GM18873 (cell line): ENCODE measurements at regions not wholly inside any gene's neighbourhood (a gene's known extent, or its start where the extent isn't known, plus 50 kb on each side); places are given as distances from the start of the nearest gene placed in this dataset.

Experiments
- ATAC-seq: cut with Tn5 transposase; IDR thresholded peaks from one replicate; pipeline ENCODE4 v1.9.1; 2021; ENCODE audit warnings: mild to moderate bottlenecking, moderate library complexity, moderate number of reproducible peaks; ENCODE audit not compliant: unreplicated experiment, low FRiP score

DNA sequence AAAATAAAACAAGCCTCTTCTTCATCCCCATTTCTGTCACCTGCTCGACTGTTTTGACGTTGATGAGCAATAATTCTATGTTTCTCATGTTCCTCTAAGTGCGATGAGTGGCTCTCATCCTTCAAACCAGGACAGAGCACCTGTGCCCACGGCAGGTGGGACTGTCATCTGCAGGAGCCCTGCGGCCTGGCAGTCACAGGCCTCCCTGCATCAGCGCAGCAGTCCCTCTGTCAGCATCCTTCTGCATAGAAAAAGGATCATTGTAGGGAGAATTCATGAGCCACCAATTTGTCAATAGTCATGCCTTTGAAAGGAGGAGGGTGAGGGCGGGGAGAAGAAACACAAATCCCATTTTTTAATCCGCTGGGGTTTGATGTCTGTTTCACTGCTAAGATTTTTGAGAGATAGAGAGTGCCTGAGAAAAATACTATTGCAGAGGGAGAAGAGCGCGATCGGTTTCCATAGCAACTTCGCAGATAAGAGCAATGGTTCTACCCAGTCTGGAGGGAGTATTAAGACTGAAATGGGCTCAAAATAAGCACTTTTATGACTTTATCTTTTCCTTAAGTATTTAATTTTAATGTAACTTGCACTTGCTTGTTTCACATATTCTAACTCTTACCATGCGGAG is 234.3 kb upstream of the NCKAP5 start:
- ATAC-seq: no peak

DNA sequence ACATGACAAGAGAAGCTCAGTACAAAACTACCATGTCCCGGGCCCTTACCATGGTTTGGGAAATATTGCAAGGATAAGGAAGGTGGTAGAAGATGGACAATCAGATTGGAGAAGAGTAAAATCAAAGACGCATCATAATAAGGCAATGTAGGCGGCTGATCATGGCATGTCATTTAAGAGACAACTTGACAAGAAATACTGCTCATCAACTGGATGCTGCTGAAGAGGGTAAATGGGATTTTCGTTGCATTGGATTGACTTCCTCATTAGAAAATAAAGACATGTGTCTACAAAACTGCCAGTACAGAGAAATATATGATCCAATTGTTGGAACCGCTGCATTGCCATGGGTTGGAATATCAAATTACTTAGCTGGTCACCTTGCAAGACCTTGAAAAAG is 238.3 kb upstream of the NCKAP5 start:
- no peak for ATAC-seq

DNA sequence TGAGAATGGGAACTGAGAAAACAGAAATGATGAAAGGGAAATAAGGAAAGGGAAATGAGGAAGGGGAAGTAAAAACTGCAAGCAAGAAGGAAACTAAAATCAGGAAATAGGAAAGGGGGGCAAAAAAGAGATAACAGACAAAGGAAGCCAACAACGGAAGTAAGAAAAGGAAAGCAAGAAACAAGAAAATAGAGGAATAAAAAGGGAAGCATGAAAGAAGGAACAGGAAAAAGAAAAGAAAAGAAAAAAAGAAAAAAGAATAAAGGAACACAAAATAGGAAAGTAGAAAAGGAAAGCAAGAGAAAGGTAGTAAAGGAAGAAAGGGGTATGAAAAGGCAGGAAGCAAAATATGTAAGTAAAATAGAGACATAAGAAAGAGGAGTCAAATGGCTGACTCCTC is 241.2 kb upstream of the NCKAP5 start:
- no peak for ATAC-seq

DNA sequence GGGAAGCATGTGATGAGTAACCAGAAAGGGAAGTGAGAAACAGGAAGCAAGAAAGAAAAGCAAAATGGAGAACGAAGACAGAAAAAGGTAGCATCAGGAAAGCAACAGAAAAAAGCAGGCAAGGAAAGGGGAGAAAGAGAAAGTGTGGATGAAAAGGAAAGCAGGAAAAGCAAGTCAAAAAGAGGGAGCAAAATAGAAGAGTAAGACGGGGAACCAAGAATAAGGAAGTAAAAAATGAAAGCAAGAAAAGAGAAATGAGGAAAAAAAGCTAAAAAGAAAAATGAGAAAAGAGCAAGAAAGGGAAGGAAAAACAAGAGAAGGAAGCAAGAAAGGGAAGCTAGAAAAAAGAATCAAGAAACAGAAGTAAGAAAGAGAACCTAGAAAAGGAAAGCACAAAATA is 242.3 kb upstream of the NCKAP5 start:
- no peak for ATAC-seq

DNA sequence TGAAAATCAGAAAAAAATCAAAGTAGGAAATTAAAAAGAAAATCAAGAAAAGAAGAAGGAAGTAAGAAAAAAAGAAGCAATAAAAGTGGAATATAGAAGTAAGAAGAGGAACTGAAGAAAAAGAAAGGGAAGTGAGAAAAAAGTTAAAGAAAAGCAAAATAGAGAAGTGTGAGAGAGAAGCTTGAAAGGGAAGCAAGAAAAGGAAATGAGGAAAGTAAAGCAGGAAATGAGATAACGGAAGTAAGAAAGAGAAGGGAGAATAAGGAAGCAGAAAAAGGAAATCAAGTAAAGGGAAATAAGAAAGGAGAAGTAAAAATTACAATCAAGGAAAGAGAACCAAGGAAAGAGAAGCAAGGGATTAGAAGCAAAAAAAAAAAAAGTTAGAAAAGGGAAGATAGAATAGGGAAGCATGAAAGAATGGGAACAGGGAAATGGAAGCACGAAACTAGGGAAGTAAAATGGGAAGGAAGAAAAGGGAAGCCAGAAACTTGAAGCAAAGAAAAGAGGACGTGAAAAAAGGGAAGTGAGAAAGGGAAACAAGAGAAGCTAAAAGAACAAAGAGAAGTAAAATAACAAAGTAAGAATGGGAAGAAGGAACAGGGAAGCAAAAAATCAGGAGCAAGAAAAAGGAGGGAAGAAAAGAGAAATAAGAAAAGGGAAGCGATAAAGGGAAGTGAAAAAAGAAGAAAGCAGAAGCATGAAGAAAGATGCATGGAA is 243.3 kb upstream of the NCKAP5 start:
- no peak for ATAC-seq

DNA sequence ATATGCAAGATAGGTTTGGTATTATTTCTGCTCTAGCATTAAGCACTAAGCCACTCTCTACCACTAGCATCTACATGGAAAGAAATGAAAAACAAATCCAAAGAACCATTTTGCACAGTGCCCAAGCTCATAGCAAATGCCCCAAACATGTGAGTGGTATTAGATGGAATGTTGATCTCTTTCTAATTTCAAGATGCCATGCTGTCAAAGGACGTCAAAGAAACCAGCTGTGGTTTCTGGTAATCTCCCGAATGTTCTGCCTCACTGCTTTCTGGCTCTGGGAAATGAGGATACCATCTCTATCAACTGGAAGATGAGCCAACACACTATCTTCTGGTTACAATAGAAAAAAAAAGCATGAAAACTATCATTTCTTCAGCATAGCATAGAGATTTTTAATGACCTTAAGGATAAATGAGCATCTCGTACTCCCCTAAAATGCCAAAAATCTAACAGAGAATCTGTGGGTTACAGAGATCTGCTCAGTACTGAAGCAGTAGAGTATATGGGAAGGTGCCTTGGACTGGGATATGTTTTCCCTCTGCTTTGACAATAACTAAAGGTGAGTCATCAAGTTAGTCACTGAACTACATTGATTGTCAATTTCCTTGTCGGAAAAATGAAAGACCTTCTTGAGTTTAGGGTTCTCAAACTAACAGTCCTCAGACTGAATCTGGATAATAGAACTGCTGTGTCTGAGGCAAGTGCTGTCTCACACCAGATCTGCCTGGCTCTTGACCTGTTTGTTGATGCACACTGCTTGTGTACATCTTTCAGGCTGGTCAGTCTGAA is 244.8 kb upstream of the NCKAP5 start:
- ATAC-seq: no peak

DNA sequence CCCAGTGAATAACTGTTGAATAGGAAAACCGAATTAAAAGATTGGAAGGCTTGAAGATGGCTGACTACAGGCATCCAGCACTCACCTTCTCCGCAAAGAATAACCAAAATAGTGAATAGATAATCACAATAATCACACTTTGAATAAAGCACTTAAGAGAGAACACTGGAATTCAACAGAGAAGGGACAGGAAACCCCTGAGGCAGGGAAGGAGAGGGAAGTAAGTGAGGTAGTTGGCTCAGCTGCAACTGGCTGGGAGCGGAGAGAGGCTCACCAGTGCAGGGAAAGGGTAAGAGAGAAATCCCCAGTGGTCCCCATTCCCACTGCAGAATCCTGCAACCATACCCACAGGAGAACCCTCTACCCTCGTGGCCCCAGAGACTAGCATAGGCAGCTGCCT is 246.6 kb upstream of the NCKAP5 start:
- ATAC-seq: no peak

DNA sequence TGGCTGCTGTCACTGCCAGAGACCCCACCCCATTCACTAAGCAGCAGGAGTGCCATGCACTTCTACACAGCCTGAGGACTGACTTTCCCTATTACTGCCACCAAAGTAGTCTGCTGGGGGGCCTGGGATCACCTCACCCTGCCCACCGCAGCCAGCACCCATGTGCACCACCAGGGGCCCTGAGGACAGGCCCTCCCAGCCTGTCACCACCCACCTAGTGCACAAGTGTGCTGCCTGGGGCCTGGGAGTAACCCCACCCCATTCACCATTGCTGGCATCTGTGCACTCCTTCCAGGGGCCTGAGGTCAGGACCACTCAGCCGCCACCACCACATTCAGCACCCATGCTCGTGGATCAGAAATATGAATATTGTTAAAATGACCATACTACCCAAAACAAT is 247.8 kb upstream of the NCKAP5 start:
- ATAC-seq: no peak

DNA sequence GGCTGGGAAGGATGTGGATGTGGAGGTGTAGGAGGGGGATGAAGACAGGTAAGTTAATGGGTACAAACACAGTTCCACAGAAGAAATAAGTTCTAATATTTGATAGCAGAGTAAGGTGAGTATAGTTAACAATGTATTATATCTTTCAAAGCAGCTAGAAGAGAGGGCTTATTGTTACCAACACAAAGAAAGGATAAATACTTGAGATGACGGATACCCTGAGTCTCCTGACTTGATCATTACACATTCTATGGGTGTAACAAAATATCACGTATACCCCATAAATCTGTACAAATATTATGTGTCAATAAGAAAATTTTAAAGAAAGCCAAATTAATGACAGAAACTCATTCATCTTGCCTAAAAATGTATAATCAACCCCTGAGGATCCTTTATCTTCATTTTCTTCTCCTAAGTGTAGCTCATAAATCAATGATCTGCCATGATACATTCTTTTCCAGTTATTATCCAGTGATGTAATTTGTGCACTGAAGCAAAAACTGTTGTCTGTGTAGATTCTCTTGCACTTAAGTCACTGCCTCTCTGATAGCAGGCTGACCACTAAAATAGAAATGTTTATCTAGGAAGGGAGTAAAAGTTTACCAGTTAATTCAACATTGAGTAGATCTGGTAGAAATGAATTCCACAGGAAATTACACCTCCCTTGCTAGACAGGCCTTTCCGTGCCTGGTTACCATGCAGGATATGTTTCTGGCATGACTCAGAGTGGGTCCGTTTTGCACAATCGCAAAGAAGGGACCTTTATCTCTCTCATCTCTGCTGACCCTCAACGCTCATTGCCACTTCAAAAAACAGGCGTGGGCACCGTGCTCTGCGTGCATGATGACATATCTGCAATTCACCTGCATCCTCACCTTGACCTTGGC is 249.7 kb upstream of the NCKAP5 start:
- ATAC-seq: no peak

DNA sequence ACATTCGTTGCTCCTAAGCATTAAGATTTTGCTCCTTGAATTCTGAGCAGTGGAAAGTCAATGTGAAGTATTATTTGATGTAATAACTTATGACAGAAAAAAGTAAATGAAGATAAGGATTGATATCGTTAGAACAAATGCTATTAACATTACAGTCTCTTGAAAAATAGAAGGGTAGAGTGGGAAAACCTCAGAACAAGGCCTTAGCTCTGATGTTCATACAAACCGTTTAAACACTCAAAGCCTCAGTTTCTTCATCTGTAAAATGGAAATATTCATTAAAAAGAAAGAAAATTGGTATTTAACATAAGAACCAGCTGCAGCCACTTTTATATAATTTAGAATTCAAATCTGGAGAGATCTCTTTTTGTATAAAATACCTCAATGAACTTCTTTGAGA is 250.4 kb upstream of the NCKAP5 start:
- ATAC-seq: no peak

DNA sequence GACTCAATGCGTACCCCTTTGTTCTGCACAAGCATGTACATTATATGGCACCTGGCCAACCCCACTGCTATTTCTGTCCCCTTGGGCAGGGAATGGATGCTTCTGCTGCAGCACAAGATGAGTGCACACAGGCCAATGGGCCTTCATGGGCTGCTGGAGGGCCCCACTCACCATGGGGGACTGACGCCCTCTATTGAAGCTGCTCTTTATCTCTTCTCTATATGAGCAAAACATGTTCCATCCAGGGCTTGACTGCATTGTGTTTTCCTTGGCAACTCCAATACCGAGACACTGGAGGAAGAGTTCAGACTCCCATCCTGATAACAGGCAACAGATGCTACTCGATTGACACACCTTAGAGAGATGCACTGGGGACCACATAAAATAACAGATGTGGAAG is 251.6 kb upstream of the NCKAP5 start:
- no peak for ATAC-seq

DNA sequence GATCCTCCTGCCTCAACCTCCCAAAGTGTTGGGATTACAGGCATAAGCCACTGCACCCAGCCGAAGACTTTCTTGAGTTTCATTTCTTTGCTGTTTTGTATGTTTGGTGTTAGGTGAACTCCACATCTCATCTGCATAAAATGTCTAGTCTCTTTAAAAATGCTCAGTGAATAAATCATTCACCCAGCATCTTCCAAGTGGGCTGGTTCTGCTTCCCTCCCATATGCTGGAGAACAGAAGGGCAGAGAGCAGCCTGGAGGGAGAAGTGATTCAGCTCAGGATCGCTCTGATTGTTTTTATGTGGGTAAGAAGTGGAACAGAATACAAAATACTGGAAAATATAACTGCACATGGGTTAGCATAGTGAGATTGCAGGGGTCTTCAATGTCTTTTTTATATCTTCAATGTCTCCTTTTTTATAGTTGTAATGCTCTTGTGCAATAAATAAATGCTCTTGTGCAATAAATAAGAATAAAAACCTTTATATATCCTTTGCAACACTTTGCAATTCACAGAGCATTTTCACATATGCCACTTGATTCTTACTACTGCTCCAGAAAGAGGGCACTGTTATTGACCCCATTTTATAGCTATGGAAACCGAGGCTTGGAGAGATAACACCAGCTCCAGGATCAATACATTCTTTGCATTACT is 253.0 kb upstream of the NCKAP5 start:
- no peak for ATAC-seq

DNA sequence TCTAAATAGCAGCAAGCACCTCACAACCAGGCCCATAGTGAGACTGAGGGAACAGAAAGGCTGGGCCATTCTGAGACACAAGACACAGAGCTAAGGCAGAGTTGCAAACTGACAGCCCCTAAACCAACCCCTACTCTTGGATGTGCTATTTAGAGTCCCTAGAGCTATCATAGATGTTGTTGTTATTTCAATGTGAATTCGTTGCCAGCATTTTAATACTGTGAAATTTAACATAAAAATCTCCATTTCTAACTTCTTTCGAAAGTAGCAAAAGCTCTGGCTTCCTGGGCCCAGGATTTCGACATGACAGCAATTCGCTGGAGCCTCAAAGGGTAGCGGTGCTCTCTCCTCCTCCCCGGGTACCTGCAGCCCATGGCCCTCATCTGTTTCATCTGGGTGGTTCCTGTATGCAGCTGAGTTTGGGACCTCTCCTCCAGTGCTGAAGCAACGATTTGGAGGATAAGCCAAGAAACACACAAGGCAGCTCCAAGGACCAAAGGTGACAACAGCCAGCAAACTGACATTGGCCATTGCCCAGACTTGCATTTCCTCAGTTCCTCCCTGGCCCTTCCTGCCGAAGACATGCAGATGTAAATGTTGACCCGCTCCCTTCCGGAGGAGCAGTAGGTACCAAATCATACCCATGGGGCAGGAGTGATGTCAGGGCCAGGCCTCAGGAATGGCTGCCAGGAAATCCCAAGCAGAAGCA is 254.4 kb upstream of the NCKAP5 start:
- ATAC-seq: no peak

DNA sequence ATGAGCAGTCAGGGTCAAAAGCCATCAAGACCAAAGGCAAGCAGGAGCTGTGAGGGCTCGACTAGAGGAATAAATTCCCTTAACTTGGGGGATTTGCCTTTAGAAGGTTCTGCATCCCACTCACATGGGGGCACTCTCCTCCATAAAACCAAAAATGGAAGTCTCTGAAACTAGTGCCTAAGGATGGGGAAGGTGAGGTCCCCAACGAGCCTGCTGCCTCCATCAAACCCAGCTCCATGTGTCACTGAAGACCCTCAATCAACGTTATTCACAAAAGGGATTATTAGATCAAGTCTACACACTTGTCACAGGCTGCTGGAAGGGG is 254.9 kb upstream of the NCKAP5 start:
- ATAC-seq: no peak

DNA sequence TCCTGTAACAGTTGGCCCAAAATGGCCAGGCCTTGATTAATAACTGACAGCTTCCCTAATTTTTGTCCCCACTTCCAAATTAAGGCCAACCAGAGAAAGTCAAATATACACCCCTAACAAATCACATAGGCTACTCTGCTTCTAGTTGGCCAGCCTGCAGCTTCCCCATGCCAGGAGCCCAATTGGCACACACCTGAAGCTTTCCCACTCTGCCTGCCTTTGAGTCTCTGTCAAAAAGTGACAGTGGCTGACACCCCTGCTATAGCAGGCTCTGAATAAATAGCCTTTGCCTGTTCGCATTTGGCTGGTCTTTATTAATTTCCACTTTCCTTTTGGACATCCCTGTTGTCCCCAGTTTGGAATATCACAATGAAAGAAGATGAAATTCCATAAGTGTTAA is 256.6 kb upstream of the NCKAP5 start:
- ATAC-seq: no peak

DNA sequence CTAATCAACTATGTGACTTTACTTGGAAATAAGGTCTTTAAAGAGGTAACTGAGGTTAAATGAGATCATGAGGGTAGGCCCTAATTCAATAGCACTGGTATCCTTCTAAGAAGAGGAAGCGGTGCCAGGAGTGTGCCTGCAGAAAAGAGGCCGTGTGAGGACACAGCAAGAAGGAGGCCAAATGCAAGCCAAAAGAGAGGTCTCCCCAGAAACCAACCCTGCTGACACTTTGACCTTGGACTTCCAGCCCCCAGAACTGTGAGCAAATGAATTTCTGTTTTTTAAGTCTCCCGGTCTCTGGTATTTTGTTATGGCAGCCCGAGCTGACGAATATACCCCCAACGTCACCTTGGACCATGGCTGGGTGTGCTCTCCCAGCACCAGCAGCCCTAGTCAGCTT is 257.5 kb upstream of the NCKAP5 start:
- ATAC-seq: no peak

DNA sequence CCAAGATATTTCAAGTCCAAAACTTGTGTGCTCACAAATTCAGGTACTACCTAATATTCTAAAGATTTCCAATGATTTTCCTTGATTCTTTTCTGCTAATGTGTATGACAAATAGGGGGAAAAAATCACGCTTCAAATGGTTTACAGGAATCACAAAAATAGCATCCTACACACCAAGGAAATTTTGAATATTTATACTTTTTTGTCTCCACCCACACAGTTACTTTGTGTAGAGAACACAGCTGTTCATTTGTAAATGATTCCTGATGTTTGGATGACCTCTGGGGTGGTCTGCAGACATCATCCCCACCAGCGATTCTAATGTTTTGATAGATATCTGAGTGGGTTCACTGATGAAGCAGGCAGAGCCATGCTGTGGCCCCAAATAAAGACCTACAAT is 260.6 kb upstream of the NCKAP5 start:
- no peak for ATAC-seq

DNA sequence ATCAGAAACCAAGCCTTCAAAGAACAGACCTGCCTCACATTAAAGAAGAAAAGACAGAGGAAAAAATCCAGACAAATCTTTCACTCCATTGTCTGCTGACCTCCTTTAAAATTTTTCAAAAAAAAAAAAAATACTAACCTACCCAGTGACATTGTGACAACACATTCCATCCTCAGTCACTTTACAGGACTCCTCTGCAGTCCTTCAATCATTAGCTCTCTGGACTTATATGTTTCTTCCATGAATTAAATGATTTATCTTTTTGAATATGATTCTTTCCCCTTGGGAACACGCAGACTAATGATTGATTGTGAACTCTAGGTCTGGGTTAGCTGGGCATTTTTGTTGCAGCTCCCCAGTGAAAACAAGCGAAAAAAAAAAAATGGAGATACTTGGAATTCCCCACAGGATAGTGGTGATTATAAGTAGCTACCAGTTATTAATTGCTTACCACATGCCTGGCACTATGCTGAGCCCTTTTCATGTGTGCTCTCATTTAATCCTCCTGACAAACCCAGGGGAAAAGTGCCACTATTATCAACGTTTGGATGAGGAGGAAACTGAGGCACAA is 261.3 kb upstream of the NCKAP5 start:
- no peak for ATAC-seq

DNA sequence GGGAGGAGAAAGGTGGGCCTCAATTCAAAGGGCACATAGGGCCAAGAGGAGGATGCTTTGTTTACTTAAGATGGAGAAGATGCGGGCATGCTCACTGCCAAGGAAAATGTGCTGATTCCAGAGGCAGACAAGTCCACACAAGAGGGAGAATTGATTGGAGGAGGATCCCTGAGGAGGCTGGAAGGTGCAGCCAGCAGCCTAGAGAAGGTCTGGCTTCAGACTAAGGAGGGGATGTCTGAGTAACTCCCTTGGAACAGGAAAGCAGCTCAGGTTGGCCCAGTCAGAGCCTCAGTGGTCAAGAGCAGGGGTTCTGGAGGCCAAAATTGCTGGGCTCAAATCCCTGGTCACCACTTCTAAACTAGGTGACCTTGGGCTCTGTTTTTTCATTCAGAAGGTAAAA is 265.5 kb upstream of the NCKAP5 start:
- ATAC-seq: no peak
